ENCODE measurements at regions not wholly inside any gene's neighbourhood (a gene's known extent, or its start where the extent isn't known, plus 50 kb on each side); places are given as distances from the start of the nearest gene placed in this dataset.
A peak's percentile ranks its signal among the peaks of the same experiment; 100 is the strongest.

DNA sequence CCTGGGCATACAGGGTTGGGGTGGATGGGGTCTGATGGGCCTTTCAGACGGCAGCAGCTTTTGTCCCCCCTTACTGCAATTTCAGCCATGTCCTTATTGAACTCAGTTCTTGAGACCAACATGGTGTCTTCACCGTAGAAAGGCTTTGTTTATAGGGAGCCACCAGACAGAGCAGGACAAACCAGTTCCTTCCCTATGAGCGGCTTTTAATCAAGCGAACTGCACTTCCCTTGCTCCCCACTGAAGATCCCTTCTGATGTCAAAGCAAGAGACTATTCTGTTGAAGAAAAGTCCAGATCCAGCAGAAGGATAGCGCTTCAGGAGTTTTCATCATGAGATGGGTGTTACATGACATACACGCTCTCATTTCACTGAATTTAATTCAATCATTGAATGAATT, 100.4 kb downstream of the CD47 start:
- Mint-ChIP-seq H3K4me3 (no peak overlapping the region), H3K4me1 (peaks cover 60% of the 10 kb centered on the region), H3K27me3 (ENCODE audit: low read depth in 3 of 3) (peaks cover 2 to 11% (median 4%) of the 10 kb centered on the region in 3 donors), H3K36me3 (peaks cover 1 to 3% of the 10 kb centered on the region in 2 donors), H3K27ac (peak overlapping the region in 6 of 7 donors; percentile 88 to 98 (median 96)), H3K9me3 (no peaks in the 10 kb centered on the region)
- no peaks in the 10 kb centered on the region for H3K79me2 ChIP-seq (ENCODE audit: insufficient read depth, low read length)
- peak overlapping the region in 1 of 2 donors; percentile 94 for H3K27ac ChIP-seq (ENCODE audit: low read depth in 1 of 2, low read length in 2 of 2)
- peaks cover 51 to 62% of the 10 kb centered on the region in 2 donors for H3K4me1 ChIP-seq (ENCODE audit: control insufficient read depth in 1 of 2, insufficient read depth in 2 of 2, low read length in 2 of 2)
- H3K36me3 ChIP-seq (replicated peaks in 1 of 2; ENCODE audit: control insufficient read depth in 1 of 2, insufficient read depth in 2 of 2, low read length in 2 of 2): no peaks in the 10 kb centered on the region
- no peaks in the 10 kb centered on the region for H4K20me1 ChIP-seq (ENCODE audit: insufficient read depth, low read length)
- 76% methylated on average over 2 of the region's 6 CpGs for WGBS (ENCODE audit: insufficient coverage)
- no peak overlapping the region for H2AFZ ChIP-seq (ENCODE audit: insufficient read depth, low read depth, low read length, poor library complexity, severe bottlenecking)
- DNase-seq: no peak
- TF ChIP-seq, protein P1, sequence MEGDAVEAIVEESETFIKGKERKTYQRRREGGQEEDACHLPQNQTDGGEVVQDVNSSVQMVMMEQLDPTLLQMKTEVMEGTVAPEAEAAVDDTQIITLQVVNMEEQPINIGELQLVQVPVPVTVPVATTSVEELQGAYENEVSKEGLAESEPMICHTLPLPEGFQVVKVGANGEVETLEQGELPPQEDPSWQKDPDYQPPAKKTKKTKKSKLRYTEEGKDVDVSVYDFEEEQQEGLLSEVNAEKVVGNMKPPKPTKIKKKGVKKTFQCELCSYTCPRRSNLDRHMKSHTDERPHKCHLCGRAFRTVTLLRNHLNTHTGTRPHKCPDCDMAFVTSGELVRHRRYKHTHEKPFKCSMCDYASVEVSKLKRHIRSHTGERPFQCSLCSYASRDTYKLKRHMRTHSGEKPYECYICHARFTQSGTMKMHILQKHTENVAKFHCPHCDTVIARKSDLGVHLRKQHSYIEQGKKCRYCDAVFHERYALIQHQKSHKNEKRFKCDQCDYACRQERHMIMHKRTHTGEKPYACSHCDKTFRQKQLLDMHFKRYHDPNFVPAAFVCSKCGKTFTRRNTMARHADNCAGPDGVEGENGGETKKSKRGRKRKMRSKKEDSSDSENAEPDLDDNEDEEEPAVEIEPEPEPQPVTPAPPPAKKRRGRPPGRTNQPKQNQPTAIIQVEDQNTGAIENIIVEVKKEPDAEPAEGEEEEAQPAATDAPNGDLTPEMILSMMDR (IDR thresholded peaks at IDR 0.05): no peak
- peak overlapping the region in 1 of 3 experiments; percentile 54 for H3K4me3 ChIP-seq (replicated peaks in 1 of 3; ENCODE audit: low read depth in 2 of 3, low read length in 3 of 3)
- intact Hi-C loops (cut with micrococcal nuclease): no loop called here
- H3K27me3 ChIP-seq (ENCODE audit: control insufficient read depth in 2 of 2, insufficient read depth in 2 of 2, low read length in 2 of 2): no peaks in the 10 kb centered on the region
- peak overlapping the region; percentile 56 for H3K4me2 ChIP-seq (replicated peaks; ENCODE audit: extremely low read depth, low read length, poor library complexity, severe bottlenecking)
- no peak overlapping the region for H3K9ac ChIP-seq (ENCODE audit: insufficient read depth, low read length, poor library complexity, severe bottlenecking)
- H3K9me3 ChIP-seq (replicated peaks in 1 of 2; ENCODE audit: control insufficient read depth in 1 of 2, insufficient read depth in 1 of 2, low read length in 2 of 2): no peaks in the 10 kb centered on the region

DNA sequence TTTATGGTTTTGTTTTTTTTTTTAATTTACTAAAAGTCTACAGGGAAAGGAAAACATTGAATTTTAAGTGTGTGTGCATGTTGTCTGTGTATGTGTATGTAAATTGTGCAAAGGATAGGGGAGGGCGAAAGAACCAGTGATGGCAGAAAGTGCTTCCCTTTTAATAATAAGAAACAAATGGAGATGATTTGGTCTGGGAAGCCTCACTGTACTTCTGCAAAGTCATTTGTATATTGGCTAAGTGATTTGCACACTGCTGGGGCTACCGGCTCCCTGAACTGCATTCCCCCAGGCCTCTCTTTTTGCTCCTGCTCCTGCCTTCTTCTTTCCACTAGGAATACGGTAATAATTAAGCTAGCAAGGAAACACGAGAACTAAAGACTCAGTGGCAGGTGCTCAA, 101.2 kb downstream of the CD47 start:
- Mint-ChIP-seq H3K27me3 (ENCODE audit: low read depth in 3 of 3) (peaks cover 2 to 11% (median 4%) of the 10 kb centered on the region in 3 donors), H3K4me1 (peaks cover 63% of the 10 kb centered on the region), H3K36me3 (peaks cover 1 to 3% of the 10 kb centered on the region in 2 donors), H3K4me3 (peak overlapping the region in 1 of 2 donors; percentile 75), H3K27ac (peak overlapping the region; percentile 88 to 98 (median 95)), H3K9me3 (no peaks in the 10 kb centered on the region)
- H3K4me3 ChIP-seq (replicated peaks in 1 of 3; ENCODE audit: low read depth in 2 of 3, low read length in 3 of 3): peak overlapping the region in 1 of 3 experiments; percentile 54
- TF ChIP-seq, protein P1 (IDR thresholded peaks at IDR 0.05): no peak
- no peaks in the 10 kb centered on the region for H3K36me3 ChIP-seq (replicated peaks in 1 of 2; ENCODE audit: control insufficient read depth in 1 of 2, insufficient read depth in 2 of 2, low read length in 2 of 2)
- no peaks in the 10 kb centered on the region for H3K9me3 ChIP-seq (replicated peaks in 1 of 2; ENCODE audit: control insufficient read depth in 1 of 2, insufficient read depth in 1 of 2, low read length in 2 of 2)
- peak overlapping the region; percentile 21 for H2AFZ ChIP-seq (ENCODE audit: insufficient read depth, low read depth, low read length, poor library complexity, severe bottlenecking)
- no peaks in the 10 kb centered on the region for H3K27me3 ChIP-seq (ENCODE audit: control insufficient read depth in 2 of 2, insufficient read depth in 2 of 2, low read length in 2 of 2)
- H4K20me1 ChIP-seq (ENCODE audit: insufficient read depth, low read length): no peaks in the 10 kb centered on the region
- WGBS (ENCODE audit: insufficient coverage): 0% methylated on average over 1 of the region's 4 CpGs
- DNase-seq: peak; percentile 46 to 74 (median 70)
- intact Hi-C loops (cut with micrococcal nuclease): loop anchor here in 1 of 2 donors (5.0 kb wide), 1 partner anchor 143 kb away; no protein-coding TSS in a partner anchor
- peaks cover 54 to 65% of the 10 kb centered on the region in 2 donors for H3K4me1 ChIP-seq (ENCODE audit: control insufficient read depth in 1 of 2, insufficient read depth in 2 of 2, low read length in 2 of 2)
- H3K9ac ChIP-seq (ENCODE audit: insufficient read depth, low read length, poor library complexity, severe bottlenecking): peak overlapping the region; percentile 47
- H3K79me2 ChIP-seq (ENCODE audit: insufficient read depth, low read length): no peaks in the 10 kb centered on the region
- peak overlapping the region; percentile 54 to 94 for H3K27ac ChIP-seq (ENCODE audit: low read depth in 1 of 2, low read length in 2 of 2)
- peak overlapping the region; percentile 56 for H3K4me2 ChIP-seq (replicated peaks; ENCODE audit: extremely low read depth, low read length, poor library complexity, severe bottlenecking)
